NCI-H446 (cell line): ENCODE measurements at regions not wholly inside any gene's neighbourhood (a gene's known extent, or its start where the extent isn't known, plus 50 kb on each side); places are given as distances from the start of the nearest gene placed in this dataset.
"Not testable (repeated sequence)": the region's sequence is repeated elsewhere in the genome, so short reads cannot be mapped to it uniquely, and the experiment has no call there.

Source experiments
- DNase-seq, 2 experiments: peaks; one replicate each; lab custom pipeline; 2025; lab: John Stamatoyannopoulos, UW

GRCh38 chr15:98525661-98526001 is 122.7 kb upstream of the IGF1R start:
- DNase-seq, result no peak

GRCh38 chr15:98526094-98526493 is 122.2 kb upstream of the IGF1R start:
- no peak for DNase-seq

- no peak for DNase-seq
Observed at GRCh38 chr15:98528046-98528725, 120.2 kb upstream of the IGF1R start.

GRCh38 chr15:98529205-98530145 is 118.9 kb upstream of the IGF1R start:
- no peak for DNase-seq

- no peak for DNase-seq
Observed at GRCh38 chr15:98530570-98530969, 117.8 kb upstream of the IGF1R start.

- no peak for DNase-seq
Observed at GRCh38 chr15:98532063-98532462, 116.3 kb upstream of the IGF1R start.

- no peak for DNase-seq
Observed at GRCh38 chr15:98536976-98537375, 111.4 kb upstream of the IGF1R start.

- no peak for DNase-seq
Observed at GRCh38 chr15:98537516-98538060, 110.8 kb upstream of the IGF1R start.

- DNase-seq, result no peak
Observed at GRCh38 chr15:98541519-98541918, 106.8 kb upstream of the IGF1R start.

- no peak for DNase-seq
Observed at GRCh38 chr15:98543237-98543636, 105.1 kb upstream of the IGF1R start.

GRCh38 chr15:98546329-98546728 is 102.0 kb upstream of the IGF1R start:
- no peak for DNase-seq

- DNase-seq, result no peak
Observed at GRCh38 chr15:98547275-98547674, 101.1 kb upstream of the IGF1R start.

GRCh38 chr15:98547741-98548138 is 100.6 kb upstream of the IGF1R start:
- DNase-seq, result no peak

GRCh38 chr15:98548139-98548971 is 100.0 kb upstream of the IGF1R start:
- DNase-seq, result no peak

GRCh38 chr15:98549003-98549402 is 99.3 kb upstream of the IGF1R start:
- DNase-seq, result no peak

GRCh38 chr15:98549741-98550140 is 98.6 kb upstream of the IGF1R start:
- DNase-seq, result no peak

GRCh38 chr15:98550363-98550762 is 98.0 kb upstream of the IGF1R start:
- DNase-seq, result not testable (repeated sequence)

- DNase-seq, result no peak
Observed at GRCh38 chr15:98551936-98552562, 96.3 kb upstream of the IGF1R start.

GRCh38 chr15:98554272-98555172 is 93.8 kb upstream of the IGF1R start:
- no peak for DNase-seq

GRCh38 chr15:98555173-98555515 is 93.2 kb upstream of the IGF1R start:
- no peak for DNase-seq

- no peak for DNase-seq
Observed at GRCh38 chr15:98556321-98556720, 92.0 kb upstream of the IGF1R start.
